CD1c-positive myeloid dendritic cell (primary cell): ENCODE measurements at regions not wholly inside any gene's neighbourhood (a gene's known extent, or its start where the extent isn't known, plus 50 kb on each side); places are given as distances from the start of the nearest gene placed in this dataset.

Source experiments
- DNase-seq: peaks from one replicate; pipeline ENCODE4 v3.0.0-alpha.2; 2016; ENCODE audit errors: extremely low spot score

DNA sequence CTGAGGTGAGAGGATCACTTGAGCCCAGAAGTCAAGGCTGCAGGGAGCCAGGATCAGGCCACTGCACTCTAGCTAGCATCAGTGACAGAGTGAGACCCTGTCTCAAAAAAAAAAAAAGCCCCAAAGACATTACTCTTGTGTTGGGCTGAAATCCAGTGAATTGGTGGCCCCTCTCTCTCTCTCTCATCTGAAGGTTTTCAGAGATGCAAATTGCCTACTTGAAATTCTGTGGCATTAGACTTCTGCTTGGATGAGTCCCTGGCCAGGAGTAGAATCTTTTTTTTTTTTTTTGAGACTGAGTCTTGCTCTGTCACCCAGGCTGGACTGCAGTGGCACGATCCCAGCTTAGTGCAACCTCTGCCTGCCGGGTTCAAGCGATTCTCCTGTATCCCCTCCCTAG, 112.0 kb upstream of the ATF7IP start:
- DNase-seq: no peak

- DNase-seq: no peak
Measured at GRCh38 chr12:14254781-14255180, 110.7 kb upstream of the ATF7IP start.

DNA sequence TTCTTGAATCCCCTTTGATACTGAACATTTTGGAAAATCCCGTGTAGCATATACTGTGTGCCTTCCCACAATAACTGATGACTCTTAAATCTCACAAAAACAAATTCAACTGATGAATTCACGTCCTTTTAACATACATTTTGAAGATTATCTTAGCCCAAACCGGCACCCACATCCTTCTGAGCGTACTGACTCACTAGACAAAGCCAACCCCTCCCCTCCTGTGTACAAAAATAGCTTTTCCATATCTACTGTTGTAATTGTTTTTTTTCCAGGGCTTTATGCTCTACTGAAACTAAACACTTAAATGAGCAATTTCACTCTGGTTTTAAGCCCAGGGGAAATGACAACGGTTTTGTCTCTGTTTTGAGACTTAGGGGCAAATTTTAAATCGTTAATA, 109.4 kb upstream of the ATF7IP start:
- DNase-seq: peak; percentile 30

- DNase-seq: peak; percentile 90
Measured at GRCh38 chr12:14256555-14257169, 108.8 kb upstream of the ATF7IP start.

- DNase-seq: no peak
Measured at GRCh38 chr12:14257303-14257733, 108.2 kb upstream of the ATF7IP start.

- DNase-seq: peak; percentile 92
Measured at GRCh38 chr12:14257734-14258574, 107.5 kb upstream of the ATF7IP start.

- DNase-seq: no peak
Measured at GRCh38 chr12:14258575-14258940, 106.9 kb upstream of the ATF7IP start.

DNA sequence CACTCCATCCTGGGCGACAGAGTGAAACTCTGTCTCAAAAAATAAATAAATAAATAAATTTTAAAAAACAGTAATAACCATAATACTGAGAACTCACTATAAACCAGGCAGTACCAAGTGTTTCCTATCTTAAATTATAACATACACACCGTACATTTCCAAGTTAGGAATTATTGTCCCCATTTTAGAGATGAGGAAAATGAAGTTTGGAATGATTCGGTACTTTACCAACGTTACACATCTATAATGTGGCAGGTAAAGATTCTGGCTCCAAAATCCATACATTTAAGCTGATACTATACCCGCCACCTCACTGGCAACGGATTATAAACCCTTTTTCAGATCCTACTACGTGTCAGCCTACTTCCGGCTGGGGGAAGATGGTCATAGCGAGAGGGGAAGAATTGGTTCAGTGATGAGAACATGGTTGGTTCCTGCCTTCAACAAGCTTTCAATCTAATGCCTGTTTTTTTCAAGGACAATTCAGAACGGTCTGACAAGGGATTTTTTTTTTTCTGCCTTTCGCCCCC, 105.9 kb upstream of the ATF7IP start:
- no peak for DNase-seq

GRCh38 chr12:14260011-14260993, 105.2 kb upstream of the ATF7IP start:
- DNase-seq: peak; percentile 68

DNA sequence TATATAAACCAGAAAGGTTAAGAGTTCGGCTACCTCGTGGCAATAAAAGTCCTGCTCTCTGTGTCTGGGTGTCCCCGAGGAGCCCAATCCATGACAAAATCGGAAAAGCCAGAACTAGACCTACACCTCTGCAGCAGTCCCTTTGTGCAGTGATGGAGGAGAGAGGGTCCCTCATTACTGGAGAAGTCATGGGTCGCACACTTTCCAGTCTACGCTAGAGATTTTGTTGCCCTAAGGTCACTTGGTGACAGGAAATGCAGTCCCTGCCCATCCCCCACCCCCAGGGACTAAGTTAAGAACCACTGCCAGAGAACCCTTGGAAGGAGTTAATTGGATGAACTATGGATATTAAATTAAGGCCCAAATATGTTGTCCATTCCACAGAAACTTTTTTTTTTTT, 104.4 kb upstream of the ATF7IP start:
- DNase-seq: no peak

- no peak for DNase-seq
Measured at GRCh38 chr12:14261861-14262260, 103.6 kb upstream of the ATF7IP start.

- no peak for DNase-seq
Measured at GRCh38 chr12:14262771-14263511, 102.5 kb upstream of the ATF7IP start.

GRCh38 chr12:14263742-14264141, 101.7 kb upstream of the ATF7IP start:
- no peak for DNase-seq

GRCh38 chr12:14264316-14264715, 101.2 kb upstream of the ATF7IP start:
- DNase-seq: no peak

DNA sequence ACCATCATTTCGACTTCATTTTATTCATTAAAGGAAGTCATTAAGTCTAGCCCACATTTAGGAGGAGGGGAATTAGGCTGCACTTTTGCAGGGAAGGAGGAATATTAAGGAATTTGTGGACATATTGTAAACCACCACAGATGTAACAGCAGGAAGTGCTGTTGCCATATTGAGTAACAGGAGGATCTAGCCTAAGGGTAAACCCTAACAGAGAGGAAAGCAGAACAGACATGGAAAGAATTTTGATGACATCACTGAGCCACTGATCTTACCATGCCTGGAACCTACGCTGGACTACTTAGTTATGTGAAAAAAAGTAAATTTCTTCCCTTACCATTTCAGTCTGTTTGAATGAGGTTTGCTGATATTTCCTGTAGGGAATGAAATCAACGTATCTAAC, 100.7 kb upstream of the ATF7IP start:
- DNase-seq: peak; percentile 72

- DNase-seq: no peak
Measured at GRCh38 chr12:14268120-14268515, 97.4 kb upstream of the ATF7IP start.

GRCh38 chr12:14270392-14270791, 95.1 kb upstream of the ATF7IP start:
- no peak for DNase-seq

GRCh38 chr12:14272956-14273912, 92.2 kb upstream of the ATF7IP start:
- DNase-seq: peak; percentile 87

GRCh38 chr12:14273913-14274311, 91.6 kb upstream of the ATF7IP start:
- peak; percentile 91 for DNase-seq

DNA sequence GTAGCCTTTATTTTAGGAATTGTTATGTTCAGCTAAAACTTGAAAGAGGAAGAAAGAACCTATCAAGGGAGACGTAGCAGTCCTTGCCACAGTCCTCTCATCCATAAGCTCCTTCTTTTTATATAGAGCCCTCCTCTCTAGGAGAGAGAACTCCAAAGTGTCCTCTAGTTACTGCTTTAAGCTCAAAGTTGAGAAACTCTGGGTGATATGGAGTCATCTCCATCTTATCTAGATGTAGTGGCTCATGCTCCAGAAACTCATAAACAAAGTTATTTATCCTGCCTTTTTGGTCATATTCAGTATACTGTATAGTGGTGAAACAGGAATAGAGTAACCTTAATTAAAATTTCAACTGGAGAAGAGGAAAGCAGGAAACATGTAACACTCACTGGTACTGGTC, 90.4 kb upstream of the ATF7IP start:
- no peak for DNase-seq
